ENCODE measurements at regions not wholly inside any gene's neighbourhood (a gene's known extent, or its start where the extent isn't known, plus 50 kb on each side); places are given as distances from the start of the nearest gene placed in this dataset.

DNA sequence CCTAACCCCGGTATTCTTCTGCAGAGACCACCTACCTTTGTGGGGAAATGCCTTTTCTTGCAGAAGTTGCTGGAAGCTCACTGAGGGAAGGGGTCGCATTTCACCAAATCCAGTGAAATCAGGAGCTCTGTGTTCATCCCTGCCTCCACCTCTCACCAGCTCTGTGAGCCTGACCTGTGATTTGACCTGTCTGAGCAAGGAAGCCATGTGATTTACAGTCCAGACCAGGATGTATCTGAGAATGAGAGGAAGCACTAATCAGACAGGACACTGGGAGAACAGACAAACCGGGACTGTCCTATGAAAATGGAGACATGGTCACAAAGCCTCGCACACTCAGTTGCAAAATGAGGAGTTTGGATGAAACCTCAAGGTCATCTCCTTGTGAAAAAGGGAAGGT, 285.4 kb downstream of the BCL11A start:
- Mint-ChIP-seq H3K4me1 (ENCODE audit: low read depth) (no peaks in the 10 kb centered on the region), H3K9me3 (peaks cover 4 to 8% of the 10 kb centered on the region in 2 donors), H3K27ac (no peak overlapping the region), H3K36me3 (ENCODE audit: insufficient read depth in 2 of 2) (no peaks in the 10 kb centered on the region), H3K4me3 (no peak overlapping the region), H3K27me3 (ENCODE audit: low read depth) (no peaks in the 10 kb centered on the region)
- ATAC-seq (replicated peaks in 1 of 2) = no peak
- DNase-seq = no peak

DNA sequence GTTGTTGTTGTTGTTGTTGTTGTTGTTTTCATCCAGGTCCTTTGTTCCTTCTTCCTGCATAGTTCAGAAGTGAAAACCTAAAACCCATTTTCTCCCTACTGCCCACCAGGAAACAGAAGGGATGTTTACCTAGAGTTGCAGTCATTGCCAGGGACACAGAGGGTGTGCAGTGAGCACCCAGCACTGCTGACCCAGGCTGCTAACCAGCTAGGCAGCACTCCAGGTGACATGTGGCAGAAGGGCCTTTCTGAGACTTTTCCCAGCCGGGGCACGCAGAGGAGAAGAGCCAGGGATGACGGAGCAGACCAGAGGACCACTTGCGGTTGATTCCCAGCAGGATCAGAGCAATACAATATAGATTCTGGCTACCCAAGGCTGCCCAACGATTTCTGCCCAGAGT, 286.3 kb downstream of the BCL11A start:
- no peak overlapping the region for H3K27ac Mint-ChIP-seq
- DNase-seq (no peak), ATAC-seq (replicated peaks in 1 of 2) (no peak)
- H3K27me3 Mint-ChIP-seq (ENCODE audit: low read depth) = no peaks in the 10 kb centered on the region
- no peaks in the 10 kb centered on the region for H3K36me3 Mint-ChIP-seq (ENCODE audit: insufficient read depth in 2 of 2)
- peaks cover 8% of the 10 kb centered on the region for H3K4me1 Mint-ChIP-seq (ENCODE audit: low read depth)
- peaks cover 4 to 8% of the 10 kb centered on the region in 2 donors for H3K9me3 Mint-ChIP-seq
- H3K4me3 Mint-ChIP-seq = no peak overlapping the region

- Mint-ChIP-seq H3K27ac (no peak overlapping the region), H3K4me1 (ENCODE audit: low read depth) (peaks cover 10% of the 10 kb centered on the region), H3K27me3 (ENCODE audit: low read depth) (no peaks in the 10 kb centered on the region), H3K36me3 (ENCODE audit: insufficient read depth in 2 of 2) (no peaks in the 10 kb centered on the region), H3K9me3 (peaks cover 4 to 8% of the 10 kb centered on the region in 2 donors), H3K4me3 (no peak overlapping the region)
- ATAC-seq (replicated peaks in 1 of 2) (no peak), DNase-seq (no peak)
Observed at GRCh38 chr2:60262178-60262577, 291.3 kb downstream of the BCL11A start.

GRCh38 chr2:60260639-60261296, 292.7 kb downstream of the BCL11A start:
- no peak for DNase-seq
- H3K27ac Mint-ChIP-seq = no peak overlapping the region
- H3K4me3 Mint-ChIP-seq = no peak overlapping the region
- no peaks in the 10 kb centered on the region for H3K36me3 Mint-ChIP-seq (ENCODE audit: insufficient read depth in 2 of 2)
- no peak for ATAC-seq (replicated peaks in 1 of 2)
- peaks cover 10% of the 10 kb centered on the region for H3K4me1 Mint-ChIP-seq (ENCODE audit: low read depth)
- H3K27me3 Mint-ChIP-seq (ENCODE audit: low read depth) = no peaks in the 10 kb centered on the region
- peaks cover 4 to 8% of the 10 kb centered on the region in 2 donors for H3K9me3 Mint-ChIP-seq

DNA sequence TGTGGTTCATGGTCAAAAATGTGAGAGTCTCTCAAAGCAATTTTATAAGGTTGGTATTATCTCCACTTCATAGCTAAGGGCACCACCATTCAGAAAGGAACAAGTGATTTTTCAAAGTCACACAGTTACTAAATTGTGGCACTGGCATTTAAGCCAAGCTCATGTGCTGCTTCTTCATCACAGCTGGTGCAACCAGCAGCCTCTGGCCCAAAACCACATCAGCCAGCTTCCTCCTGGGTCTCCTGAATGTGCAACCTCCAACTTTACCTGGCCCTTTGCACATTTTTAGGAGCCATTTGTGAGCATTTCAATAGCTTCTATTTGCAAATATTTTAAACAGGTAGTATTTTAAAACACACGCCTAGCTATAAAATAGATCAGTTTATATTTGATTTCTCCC, 293.7 kb downstream of the BCL11A start:
- Mint-ChIP-seq H3K27ac (no peak overlapping the region), H3K4me3 (no peak overlapping the region), H3K36me3 (ENCODE audit: insufficient read depth in 2 of 2) (no peaks in the 10 kb centered on the region), H3K27me3 (ENCODE audit: low read depth) (no peaks in the 10 kb centered on the region), H3K4me1 (ENCODE audit: low read depth) (peaks cover 10% of the 10 kb centered on the region), H3K9me3 (peaks cover 4% of the 10 kb centered on the region in 2 donors)
- no peak for DNase-seq
- no peak for ATAC-seq (replicated peaks in 1 of 2)

DNA sequence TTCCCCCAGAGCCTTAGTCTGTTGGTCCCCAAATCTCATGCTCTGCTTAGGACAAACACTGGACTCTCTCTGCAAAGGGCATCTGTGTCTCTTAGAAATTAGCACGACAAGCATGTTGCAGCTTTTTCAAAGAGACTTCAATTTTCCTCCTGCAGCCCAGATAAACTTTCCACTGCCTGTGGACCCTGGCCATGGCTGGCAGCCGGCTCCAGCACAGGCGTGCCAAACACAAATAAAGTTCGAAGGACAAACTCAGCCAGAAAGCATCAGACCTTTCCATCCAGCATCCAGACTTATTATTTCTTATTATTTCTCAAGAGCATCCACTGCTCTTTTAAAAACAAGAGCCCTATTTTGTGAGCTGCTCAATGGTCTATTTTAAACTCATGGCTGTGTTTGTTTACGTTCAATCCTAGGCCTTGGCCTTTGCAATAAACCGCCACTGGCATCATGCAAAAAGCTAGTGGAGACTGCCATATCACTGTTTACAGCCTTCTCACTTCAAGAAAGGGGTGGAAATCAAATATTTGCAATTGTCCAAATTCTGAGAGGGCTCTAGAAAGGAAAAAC, 300.8 kb downstream of the BCL11A start:
- no peak overlapping the region for H3K27ac Mint-ChIP-seq
- DNase-seq (no peak), ATAC-seq (replicated peaks in 1 of 2) (no peak)
- H3K9me3 Mint-ChIP-seq = no peaks in the 10 kb centered on the region
- no peaks in the 10 kb centered on the region for H3K36me3 Mint-ChIP-seq (ENCODE audit: insufficient read depth in 2 of 2)
- no peaks in the 10 kb centered on the region for H3K27me3 Mint-ChIP-seq (ENCODE audit: low read depth)
- H3K4me1 Mint-ChIP-seq (ENCODE audit: low read depth) = no peaks in the 10 kb centered on the region
- H3K4me3 Mint-ChIP-seq = no peak overlapping the region

- Mint-ChIP-seq H3K36me3 (ENCODE audit: insufficient read depth in 2 of 2) (no peaks in the 10 kb centered on the region), H3K27ac (no peak overlapping the region), H3K27me3 (ENCODE audit: low read depth) (no peaks in the 10 kb centered on the region), H3K4me3 (no peak overlapping the region), H3K9me3 (no peaks in the 10 kb centered on the region), H3K4me1 (ENCODE audit: low read depth) (no peaks in the 10 kb centered on the region)
- no peak for DNase-seq
- ATAC-seq (replicated peaks in 1 of 2) = no peak
Observed at GRCh38 chr2:60251247-60251646, 302.2 kb downstream of the BCL11A start.

GRCh38 chr2:60249879-60250278, 303.6 kb downstream of the BCL11A start:
- Mint-ChIP-seq H3K4me3 (no peak overlapping the region), H3K36me3 (ENCODE audit: insufficient read depth in 2 of 2) (no peaks in the 10 kb centered on the region), H3K9me3 (no peaks in the 10 kb centered on the region), H3K27me3 (ENCODE audit: low read depth) (no peaks in the 10 kb centered on the region), H3K4me1 (ENCODE audit: low read depth) (no peaks in the 10 kb centered on the region), H3K27ac (no peak overlapping the region)
- ATAC-seq (replicated peaks in 1 of 2) (no peak), DNase-seq (no peak)

DNA sequence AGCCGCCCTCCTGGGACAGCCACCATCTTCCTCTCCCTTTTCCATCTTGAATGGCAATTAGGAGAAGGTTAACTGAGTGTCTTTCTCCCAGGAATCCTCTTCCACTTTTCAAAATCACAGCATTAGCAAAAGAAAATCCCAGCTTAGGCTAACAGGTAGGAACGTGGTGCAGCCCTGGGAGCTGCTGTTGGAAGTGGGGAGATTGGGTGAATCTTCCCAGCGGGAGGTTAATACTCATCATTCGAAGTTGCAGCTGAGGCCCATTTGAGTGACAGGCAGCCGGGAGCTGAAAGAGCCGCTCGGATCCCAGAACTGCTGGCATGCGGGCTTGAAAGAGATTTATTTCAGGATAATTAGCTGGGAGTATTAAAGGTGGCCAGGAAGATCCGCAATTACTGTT, 306.0 kb downstream of the BCL11A start:
- Mint-ChIP-seq H3K9me3 (peaks cover 0 to 2% of the 10 kb centered on the region in 2 donors), H3K4me3 (no peak overlapping the region), H3K4me1 (ENCODE audit: low read depth) (no peaks in the 10 kb centered on the region), H3K36me3 (ENCODE audit: insufficient read depth in 2 of 2) (no peaks in the 10 kb centered on the region), H3K27me3 (ENCODE audit: low read depth) (no peaks in the 10 kb centered on the region), H3K27ac (no peak overlapping the region)
- ATAC-seq (replicated peaks in 1 of 2) (no peak), DNase-seq (no peak)

GRCh38 chr2:60246583-60246982, 306.9 kb downstream of the BCL11A start:
- Mint-ChIP-seq H3K27ac (no peak overlapping the region), H3K36me3 (ENCODE audit: insufficient read depth in 2 of 2) (no peaks in the 10 kb centered on the region), H3K4me1 (ENCODE audit: low read depth) (no peaks in the 10 kb centered on the region), H3K9me3 (peaks cover 0 to 2% of the 10 kb centered on the region in 2 donors), H3K27me3 (ENCODE audit: low read depth) (no peaks in the 10 kb centered on the region), H3K4me3 (no peak overlapping the region)
- DNase-seq (no peak), ATAC-seq (replicated peaks in 1 of 2) (no peak)

- DNase-seq (no peak), ATAC-seq (replicated peaks in 1 of 2) (no peak)
- H3K4me3 Mint-ChIP-seq = no peak overlapping the region
- no peaks in the 10 kb centered on the region for H3K27me3 Mint-ChIP-seq (ENCODE audit: low read depth)
- no peak overlapping the region for H3K27ac Mint-ChIP-seq
- H3K9me3 Mint-ChIP-seq = peaks cover 6 to 9% of the 10 kb centered on the region in 2 donors
- peaks cover 2% of the 10 kb centered on the region in 2 donors for H3K36me3 Mint-ChIP-seq (ENCODE audit: insufficient read depth in 2 of 2)
- no peaks in the 10 kb centered on the region for H3K4me1 Mint-ChIP-seq (ENCODE audit: low read depth)
Observed at GRCh38 chr2:60234274-60234986, 319.0 kb downstream of the BCL11A start.

- peaks cover 2% of the 10 kb centered on the region in 2 donors for H3K36me3 Mint-ChIP-seq (ENCODE audit: insufficient read depth in 2 of 2)
- no peaks in the 10 kb centered on the region for H3K4me1 Mint-ChIP-seq (ENCODE audit: low read depth)
- H3K4me3 Mint-ChIP-seq = no peak overlapping the region
- no peak for ATAC-seq (replicated peaks in 1 of 2)
- no peaks in the 10 kb centered on the region for H3K27me3 Mint-ChIP-seq (ENCODE audit: low read depth)
- DNase-seq = no peak
- no peak overlapping the region for H3K27ac Mint-ChIP-seq
- peaks cover 8 to 10% of the 10 kb centered on the region in 2 donors for H3K9me3 Mint-ChIP-seq
Observed at GRCh38 chr2:60230596-60230995, 322.9 kb downstream of the BCL11A start.

DNA sequence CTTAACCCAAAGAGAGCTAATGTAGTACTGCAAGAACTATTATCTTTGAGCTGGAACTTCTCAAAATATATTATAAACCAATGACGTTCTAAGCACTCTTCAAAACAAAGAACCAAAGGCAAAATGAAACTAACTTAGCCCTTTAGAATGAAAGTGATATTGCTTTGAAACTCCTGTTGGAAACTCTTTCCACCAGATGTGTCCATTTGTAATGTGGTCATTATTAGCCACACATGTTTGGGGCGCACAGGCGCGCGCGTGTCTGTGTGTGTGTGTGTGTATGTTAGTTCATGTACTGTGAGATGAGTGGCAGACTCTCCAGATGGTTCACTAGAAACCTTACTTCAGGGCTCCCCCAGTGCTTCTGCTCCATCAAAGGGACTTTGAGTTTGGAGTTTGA, 323.4 kb downstream of the BCL11A start:
- Mint-ChIP-seq H3K36me3 (ENCODE audit: insufficient read depth in 2 of 2) (peaks cover 2% of the 10 kb centered on the region in 2 donors), H3K27me3 (ENCODE audit: low read depth) (no peaks in the 10 kb centered on the region), H3K4me1 (ENCODE audit: low read depth) (no peaks in the 10 kb centered on the region), H3K4me3 (no peak overlapping the region), H3K9me3 (peaks cover 8 to 10% of the 10 kb centered on the region in 2 donors), H3K27ac (no peak overlapping the region)
- no peak for DNase-seq
- no peak for ATAC-seq (replicated peaks in 1 of 2)

Measured in activated T-cell treated with anti-CD3 and anti-CD28 coated beads, Interleukin-2, amount 50 U/mL, for 72 hours (primary cell).